ENCODE measurements at regions not wholly inside any gene's neighbourhood (a gene's known extent, or its start where the extent isn't known, plus 50 kb on each side); places are given as distances from the start of the nearest gene placed in this dataset.

DNA sequence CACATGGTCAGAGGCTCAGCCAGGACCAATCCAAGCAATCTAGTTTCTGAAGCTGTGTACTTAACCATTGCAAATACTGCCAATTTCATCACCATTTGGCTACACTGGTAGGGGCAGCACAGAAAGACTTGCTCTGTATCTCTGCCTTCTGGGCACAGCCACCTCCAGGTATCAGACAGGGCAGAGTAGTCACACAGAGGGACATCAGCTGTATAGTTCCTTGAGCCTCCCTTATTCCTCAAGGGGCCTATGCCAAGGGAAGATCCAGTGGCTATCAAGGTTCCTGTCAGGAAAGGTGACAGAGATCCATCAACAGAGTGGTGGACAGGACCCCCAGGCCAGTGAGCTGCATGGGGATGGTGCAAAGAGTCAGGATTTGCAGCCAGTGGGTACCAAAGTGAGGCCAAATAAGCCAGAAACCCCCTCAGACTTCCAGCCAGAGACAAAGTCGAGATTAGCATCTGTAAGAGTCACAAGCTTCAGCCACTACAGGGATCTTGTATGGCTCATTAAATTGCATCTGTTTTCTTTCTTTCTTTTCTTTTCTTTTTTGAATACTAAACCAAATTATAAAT is 381.6 kb upstream of the CPEB2 start:
- TF ChIP-seq ZNF274 (IDR thresholded peaks at IDR 0.05; ENCODE audit: low read depth, low read length) (no peak), YY1 (IDR thresholded peaks at IDR 0.05; ENCODE audit: insufficient read depth, insufficient read length) (no peak), SUZ12 (IDR thresholded peaks at IDR 0.05; ENCODE audit: extremely low read depth, insufficient read depth, insufficient read length) (no peak)

All from NT2/D1 (cell line).